GM08714 (cell line): ENCODE measurements at regions not wholly inside any gene's neighbourhood (a gene's known extent, or its start where the extent isn't known, plus 50 kb on each side); places are given as distances from the start of the nearest gene placed in this dataset.
"Not testable (repeated sequence)": the region's sequence is repeated elsewhere in the genome, so short reads cannot be mapped to it uniquely, and the experiment has no call there.

Experiments
- H3K4me3 ChIP-seq: fragments of 200-500 bp; sonication (Bioruptor generic); 2 replicates; pipeline ENCODE4 v1.5.1; 2014; ENCODE audit warnings: mild to moderate bottlenecking, low read length, inconsistent platforms
- ZNF274 ChIP-seq: IDR thresholded peaks from 2 replicates; pipeline ENCODE4 v1.6.1; 2012; ENCODE audit warnings: mild to moderate bottlenecking, low read depth, low read length

DNA sequence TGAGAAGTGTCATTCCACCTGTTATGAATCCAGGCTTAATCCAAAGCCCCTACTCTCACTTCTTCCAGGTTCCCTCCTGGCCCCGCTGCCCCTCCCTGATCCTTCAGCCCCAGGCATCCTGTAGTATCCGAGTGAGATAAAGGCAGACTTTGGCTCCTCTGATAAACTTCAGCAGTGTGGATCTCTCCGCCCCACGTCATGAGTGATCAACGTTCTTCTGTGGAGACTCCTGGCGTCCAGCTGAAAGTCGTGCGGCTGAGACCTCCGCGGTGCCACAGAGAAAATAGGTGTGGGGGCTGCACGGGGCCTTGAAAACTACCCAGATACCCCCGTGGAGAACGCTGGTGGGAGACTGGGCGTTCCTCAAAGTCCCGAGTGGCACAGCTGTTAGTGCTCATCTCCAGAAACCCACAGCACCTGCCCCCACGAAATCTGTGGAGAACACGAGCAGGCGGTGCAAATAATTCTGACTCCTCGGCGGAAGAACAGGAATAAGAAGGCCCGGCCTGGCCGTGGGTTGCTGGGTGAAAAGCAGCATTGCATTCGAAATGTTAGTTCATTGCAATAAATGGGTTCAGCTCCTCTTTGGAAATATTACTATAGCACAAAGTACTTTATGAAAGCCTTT is 180.0 kb upstream of the RGS6 start:
- H3K4me3 ChIP-seq, result no peak overlapping the region
- TF ChIP-seq ZNF274, result no peak

DNA sequence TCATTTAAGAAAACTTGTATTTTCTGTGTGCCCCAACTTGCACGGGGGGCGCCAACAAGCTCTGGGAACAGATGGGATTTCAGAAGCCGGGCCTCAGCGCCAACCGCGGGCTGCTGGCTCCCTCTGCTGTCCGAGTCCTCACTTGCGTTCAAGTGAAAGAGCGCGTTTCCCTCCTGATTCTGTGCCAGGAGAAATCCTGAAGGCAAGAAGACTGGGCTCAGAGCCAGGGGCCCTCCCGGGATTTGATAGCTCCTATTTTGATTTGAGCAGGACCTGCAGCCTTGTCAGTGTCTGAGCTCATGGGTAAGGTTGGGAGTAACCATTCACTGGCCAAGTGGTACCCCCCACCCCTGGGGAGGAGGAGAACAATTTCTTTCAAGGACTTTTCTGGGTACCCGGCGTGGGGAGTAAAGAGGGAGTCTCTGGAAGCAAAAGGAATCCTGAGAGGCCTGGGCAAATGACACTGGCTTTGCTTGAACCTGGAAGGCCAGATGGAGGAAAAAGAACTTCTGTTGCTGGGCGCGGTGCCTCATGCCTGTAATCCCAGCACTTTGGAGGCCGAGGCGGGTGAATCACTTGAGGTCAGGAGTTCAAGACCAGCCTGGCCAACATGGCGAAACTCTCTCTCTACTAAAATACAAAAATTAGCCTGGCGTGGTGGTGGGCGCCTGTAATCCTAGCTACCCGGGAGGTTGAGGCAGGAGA is 179.0 kb upstream of the RGS6 start:
- TF ChIP-seq ZNF274, result no peak
- H3K4me3 ChIP-seq, result no peak overlapping the region

DNA sequence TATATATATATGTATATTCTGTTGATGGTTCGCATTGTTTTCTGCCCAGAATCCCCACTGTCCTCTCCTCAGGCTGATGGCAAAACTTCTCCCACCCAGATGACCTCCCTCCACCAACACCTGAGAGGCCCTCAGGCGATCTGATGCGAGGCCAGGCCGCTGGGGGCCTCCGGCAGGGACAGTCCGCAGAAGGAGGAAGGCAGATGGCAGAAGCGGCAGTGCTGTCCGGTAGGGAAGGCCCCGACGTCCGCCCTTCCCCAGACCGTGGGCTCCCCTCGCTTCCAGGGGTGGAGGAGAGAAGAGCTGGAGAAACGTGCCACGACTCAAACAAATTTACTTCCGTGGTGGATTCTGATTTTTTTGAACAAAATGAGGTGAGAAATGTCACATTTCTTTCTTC is 178.3 kb upstream of the RGS6 start:
- no peak overlapping the region for H3K4me3 ChIP-seq
- TF ChIP-seq ZNF274, result no peak

DNA sequence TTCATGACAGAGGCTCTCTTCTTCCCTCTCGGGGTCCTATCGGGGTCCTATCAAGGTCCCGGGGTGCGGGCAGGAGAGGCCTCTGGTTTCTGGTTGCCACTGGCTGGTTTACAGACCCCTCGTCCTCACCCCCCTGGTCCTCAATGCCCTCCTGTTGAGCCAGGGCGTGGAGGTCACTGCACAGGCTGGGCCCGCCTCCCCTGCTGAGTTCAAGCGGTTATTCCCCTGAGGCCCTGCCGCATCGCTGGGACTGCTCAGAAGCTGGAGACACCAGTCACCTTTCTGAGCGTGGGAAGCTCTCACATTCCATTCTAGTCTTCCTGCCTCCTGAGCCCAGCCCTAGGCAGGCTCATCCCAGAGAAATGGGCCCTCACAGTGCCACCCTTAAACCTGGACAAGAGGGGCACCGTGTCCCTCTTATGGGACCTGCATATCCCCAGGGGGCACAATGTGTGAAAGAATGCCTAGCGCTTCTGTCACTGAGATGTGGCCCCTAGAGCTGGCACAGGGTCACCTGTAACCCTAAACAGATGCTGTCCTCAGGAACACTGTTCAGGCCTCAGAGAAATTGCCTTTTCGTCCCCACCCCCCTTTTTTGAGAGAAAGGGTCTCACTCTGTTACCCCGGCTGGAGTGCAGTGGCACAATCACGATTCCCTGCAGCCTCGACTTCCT is 177.7 kb upstream of the RGS6 start:
- H3K4me3 ChIP-seq, result no peak overlapping the region
- no peak for TF ChIP-seq ZNF274

DNA sequence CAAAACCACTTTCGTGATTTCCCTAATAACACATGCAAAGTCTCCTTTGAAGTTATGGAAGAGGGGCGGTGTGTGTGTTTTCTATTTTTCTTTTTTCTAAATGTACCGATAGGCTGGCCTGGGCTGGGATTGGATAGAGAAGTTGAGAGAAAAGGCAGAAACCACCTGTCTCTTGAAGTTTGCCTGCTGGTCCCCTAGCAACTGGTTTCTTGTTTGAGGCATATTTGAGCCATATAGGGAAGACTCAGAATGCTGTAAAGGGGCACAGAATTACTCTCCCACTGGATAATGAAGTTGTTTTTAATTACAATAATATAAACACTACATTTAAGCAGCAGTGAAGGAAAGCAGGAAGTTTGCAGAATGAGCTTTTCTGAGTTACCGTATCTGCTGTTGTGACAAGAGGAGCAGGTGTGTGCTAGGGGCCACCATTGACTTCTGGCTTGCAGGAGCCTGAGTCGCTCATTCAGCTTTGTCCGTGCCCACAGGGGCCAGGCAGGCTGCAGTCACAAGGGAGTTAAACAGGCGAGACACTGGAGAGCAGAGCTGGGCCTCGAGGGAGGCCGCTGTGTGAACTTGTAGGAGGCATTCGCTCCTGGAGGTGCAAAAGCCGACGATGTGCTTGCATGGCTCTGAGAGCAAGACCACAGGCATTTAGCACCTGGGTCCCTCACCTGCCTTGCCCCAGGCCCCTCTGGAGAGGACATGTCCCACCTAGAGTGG is 173.8 kb upstream of the RGS6 start:
- no peak for TF ChIP-seq ZNF274
- H3K4me3 ChIP-seq, result no peak overlapping the region

DNA sequence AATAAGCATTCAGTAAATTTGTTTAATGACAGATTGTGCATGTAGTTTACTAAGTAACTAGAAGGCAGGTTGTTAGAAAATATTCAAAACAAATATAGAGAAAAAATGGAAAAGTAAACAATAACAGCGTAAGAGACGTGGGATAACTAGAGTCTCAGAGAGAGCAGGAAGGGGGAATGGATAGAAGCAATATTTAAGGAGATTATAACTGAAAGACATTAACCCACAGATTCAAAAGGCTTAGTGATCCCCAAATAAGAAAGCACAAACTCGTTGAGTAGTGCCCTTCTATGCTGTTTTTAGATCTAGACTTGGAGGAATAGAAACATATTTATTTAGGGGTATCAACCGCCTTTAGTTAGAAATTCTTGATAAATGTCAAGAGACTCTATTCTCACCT is 169.7 kb upstream of the RGS6 start:
- TF ChIP-seq ZNF274, result no peak

DNA sequence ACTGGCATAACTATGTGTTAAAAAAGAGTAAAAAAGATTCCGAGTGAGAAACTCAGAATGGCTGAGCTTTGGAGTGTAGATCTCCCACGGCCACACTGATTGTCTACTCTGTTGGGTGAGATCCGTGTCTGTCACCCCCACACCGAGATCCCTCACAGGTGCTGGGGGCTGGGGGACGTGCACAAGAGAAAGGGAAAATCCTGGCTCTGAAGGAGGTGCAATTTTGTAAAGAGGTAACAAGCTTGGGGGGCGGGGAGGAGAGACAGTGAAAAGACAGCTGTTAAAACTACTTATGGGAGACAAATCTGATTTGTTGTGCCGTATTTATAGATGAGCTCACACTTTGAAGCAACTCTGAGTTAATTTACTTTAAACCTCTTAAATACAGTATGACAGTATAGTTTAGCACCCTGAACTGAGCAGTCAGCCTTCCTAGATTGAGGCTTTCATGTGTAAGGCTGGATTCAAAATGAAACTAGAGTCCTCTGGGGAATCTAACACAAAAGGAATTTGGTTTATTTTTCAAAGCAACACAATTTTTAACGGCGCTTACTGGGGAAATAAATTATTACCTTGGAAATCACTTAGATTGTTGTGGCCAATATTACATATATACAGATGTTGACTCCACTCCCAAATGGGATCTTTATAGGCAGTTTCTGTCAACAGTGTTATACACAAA is 167.4 kb upstream of the RGS6 start:
- no peak for TF ChIP-seq ZNF274
- H3K4me3 ChIP-seq, result no peak overlapping the region

More for the DNA sequence above, 169.7 kb upstream of the RGS6 start:
- H3K4me3 ChIP-seq, result no peak overlapping the region

DNA sequence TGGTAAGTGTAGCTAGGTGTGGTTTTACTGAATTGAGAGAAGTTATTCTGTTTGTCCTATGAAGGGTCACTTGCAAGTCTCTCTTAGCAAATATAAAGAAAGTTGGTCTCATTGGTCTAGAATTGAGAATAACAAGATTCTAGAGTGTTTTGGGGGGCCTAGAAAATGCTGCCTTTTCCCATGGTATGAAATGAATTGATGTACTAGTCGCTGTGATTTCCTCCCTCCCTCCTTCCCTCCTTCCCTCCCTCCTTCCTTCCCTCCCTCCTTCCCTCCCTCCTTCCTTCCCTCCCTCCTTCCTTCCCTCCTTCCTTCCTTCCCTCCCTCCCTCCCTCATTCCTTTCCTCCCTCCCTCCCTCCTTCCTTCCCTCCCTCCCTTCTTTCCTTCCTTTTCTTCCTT is 166.7 kb upstream of the RGS6 start:
- H3K4me3 ChIP-seq, result no peak overlapping the region
- TF ChIP-seq ZNF274, result no peak

DNA sequence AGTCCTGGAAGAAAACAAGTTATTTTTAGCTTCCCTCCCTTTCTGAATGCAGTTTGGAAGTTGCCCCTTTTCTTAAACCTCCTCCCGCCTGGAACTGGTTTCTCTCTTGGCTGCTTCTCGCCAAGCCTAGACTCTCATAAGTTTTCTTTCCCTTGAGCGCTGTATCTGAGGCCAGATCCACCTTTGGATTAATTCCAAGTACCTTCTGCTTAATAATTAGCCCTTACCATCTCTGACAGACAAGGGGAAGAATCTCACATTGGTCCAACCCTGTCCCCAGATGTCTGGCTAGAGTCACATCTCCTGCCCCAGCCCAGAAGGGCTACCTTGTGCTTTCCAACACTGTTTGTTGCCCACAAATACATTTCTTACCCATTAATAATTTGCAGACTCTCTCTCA is 161.8 kb upstream of the RGS6 start:
- TF ChIP-seq ZNF274, result no peak
- no peak overlapping the region for H3K4me3 ChIP-seq

DNA sequence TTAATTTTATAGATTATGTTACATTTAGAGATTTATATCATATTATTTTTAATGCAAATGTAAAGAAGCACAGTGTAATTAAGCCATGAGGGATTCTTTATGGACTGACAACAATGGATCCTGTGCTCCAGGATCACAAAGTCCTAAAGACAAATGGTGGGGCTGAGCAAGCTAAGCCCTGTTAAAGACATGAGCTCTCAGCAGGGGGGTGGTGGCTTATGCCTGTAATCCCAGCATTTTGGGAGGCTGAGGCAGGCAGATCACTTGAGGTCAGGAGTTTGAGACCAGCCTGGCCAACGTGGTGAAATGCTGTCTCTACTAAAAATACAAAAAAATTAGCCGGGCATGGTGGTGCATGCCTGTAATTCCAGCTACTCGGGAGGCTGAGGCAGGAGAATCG is 160.8 kb upstream of the RGS6 start:
- H3K4me3 ChIP-seq, result not testable (repeated sequence)

DNA sequence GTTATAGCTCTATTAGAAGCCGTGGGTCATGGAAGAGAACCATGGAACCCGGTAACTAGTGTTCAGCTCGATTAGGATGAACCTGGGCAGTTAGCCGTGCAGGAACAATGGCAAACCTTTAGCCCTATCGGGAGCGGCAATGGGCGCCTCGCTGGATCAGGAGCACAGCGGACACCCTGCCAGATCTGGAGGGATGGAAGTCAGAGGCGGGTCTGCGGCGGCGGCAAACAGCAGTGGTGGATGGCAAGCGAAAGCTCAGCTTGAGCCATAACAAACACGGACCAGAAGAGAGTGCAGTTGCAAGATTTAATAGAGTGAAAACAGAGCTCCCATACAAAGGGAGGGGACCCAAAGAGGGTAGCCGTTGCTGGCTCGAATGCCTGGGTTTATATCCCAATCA is 160.2 kb upstream of the RGS6 start:
- H3K4me3 ChIP-seq, result not testable (repeated sequence)

DNA sequence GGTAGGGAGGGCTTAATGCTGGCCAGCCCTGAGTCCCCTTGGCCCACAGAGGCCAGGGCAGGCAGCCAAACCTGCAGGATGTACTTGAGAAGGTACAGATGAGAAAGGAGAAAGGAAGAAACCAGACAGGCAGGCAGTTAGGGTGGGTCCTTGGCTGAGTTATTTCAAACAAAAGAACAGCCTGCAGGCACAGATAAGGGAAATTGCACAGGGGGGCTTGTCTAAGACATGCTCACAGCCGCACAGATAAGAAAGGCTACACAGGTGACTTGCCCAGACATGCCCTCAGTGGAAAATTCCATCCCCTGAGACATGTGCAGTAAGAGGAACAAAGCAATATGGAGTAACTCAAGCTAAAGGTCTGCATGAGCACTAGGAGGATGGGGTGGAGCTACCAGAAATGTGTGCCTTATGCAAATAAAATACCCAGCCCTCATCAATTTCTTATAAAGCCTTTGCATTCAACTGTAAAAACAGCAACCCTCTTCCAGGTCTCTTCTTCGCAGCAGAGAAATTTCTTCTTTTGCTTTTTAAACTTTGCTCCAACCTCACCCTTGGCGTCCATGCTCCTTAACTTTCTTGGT is 158.2 kb upstream of the RGS6 start:
- no peak overlapping the region for H3K4me3 ChIP-seq
- no peak for TF ChIP-seq ZNF274

DNA sequence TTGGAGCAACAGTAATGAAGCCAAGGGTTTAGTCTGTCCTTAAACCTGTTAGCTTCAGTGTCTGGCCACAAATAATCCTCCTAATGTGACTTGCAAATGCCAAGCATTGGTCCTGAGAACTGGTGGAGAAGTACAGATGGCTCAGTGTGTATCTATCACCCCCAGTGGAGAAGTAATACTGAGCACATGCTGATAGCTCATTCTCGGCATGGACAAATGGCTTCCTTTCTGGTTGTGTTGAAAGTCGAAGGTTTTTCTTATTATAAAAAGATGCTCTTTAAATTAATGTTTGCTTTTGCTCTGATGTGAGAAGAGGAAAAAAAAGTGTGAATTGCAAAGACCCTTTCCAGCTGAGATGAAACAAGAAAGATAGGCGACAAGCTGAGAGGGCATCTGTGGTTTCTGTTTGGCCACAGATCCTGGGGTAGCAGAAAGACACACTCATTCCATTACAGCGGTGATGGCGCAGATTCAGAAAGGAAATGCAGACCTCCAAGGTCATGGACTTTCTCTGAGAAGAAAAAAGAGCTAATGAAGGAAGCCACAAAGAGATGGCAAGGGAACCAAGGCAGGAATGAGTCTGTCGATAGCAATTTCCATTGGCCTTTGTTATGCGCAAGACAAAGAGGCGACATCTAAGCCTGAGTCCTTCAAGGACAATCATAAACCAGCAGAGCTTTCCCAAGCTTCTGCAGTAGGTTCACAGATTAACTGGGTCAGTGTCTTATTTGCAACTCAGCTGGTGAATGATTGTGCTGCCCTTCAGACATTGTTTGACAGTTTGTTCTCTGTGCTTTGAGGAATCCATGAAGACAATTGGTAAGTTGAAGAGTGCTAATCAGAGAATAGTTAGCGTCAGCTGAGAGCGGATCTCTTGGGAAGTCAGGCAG is 155.5 kb upstream of the RGS6 start:
- no peak for TF ChIP-seq ZNF274
- no peak overlapping the region for H3K4me3 ChIP-seq
